GM23248 (cell line): ENCODE measurements at regions not wholly inside any gene's neighbourhood (a gene's known extent, or its start where the extent isn't known, plus 50 kb on each side); places are given as distances from the start of the nearest gene placed in this dataset.

ENCODE experiments used
- EZH2 ChIP-seq: fragments of 200-600 bp; sonication (generic); IDR thresholded peaks from 2 replicates; pipeline ENCODE4 v1.6.1; 2018; ENCODE audit warnings: antibody characterized with exemption, mild to moderate bottlenecking; ENCODE audit not compliant: insufficient read depth, poor library complexity, severe bottlenecking
- EZH2phosphoT487 ChIP-seq: fragments of 200-600 bp; sonication (generic); IDR thresholded peaks from 2 replicates; pipeline ENCODE4 v1.6.1; 2018; ENCODE audit warnings: antibody characterized with exemption, moderate library complexity, mild to moderate bottlenecking, low read depth; ENCODE audit not compliant: insufficient read depth

- TF ChIP-seq EZH2: no peak
- no peak for TF ChIP-seq EZH2phosphoT487
Observed at GRCh38 chr1:232218955-232219865, 410.7 kb downstream of the SIPA1L2 start.
